ENCODE measurements at regions not wholly inside any gene's neighbourhood (a gene's known extent, or its start where the extent isn't known, plus 50 kb on each side); places are given as distances from the start of the nearest gene placed in this dataset.

- no peak for ATAC-seq
- Mint-ChIP-seq H3K9me3 (peaks cover 27% of the 10 kb centered on the region), H3K4me1 (ENCODE audit: low read depth in 2 of 2) (no peaks in the 10 kb centered on the region), H3K4me3 (no peak overlapping the region), H3K27me3 (no peaks in the 10 kb centered on the region), H3K27ac (no peak overlapping the region), H3K36me3 (peaks cover 6% of the 10 kb centered on the region)
- DNase-seq (ENCODE audit: low spot score): no peak
Measured at GRCh38 chr9:27784847-27785713, 211.8 kb upstream of the C9orf72 start.

- Mint-ChIP-seq H3K4me3 (no peak overlapping the region), H3K27ac (no peak overlapping the region), H3K9me3 (peaks cover 27% of the 10 kb centered on the region), H3K36me3 (peaks cover 6% of the 10 kb centered on the region), H3K27me3 (no peaks in the 10 kb centered on the region), H3K4me1 (ENCODE audit: low read depth in 2 of 2) (no peaks in the 10 kb centered on the region)
- ATAC-seq (no peak), DNase-seq (ENCODE audit: low spot score) (no peak)
Measured at GRCh38 chr9:27785714-27786100, 212.4 kb upstream of the C9orf72 start.

GRCh38 chr9:27787891-27788290 lies 214.6 kb upstream of the C9orf72 start:
- Mint-ChIP-seq H3K27ac (no peak overlapping the region), H3K9me3 (peaks cover 19% of the 10 kb centered on the region)
- no peak for ATAC-seq

GRCh38 chr9:27791311-27791710 lies 218.0 kb upstream of the C9orf72 start:
- Mint-ChIP-seq H3K36me3 (no peaks in the 10 kb centered on the region), H3K4me3 (no peak overlapping the region), H3K27ac (no peak overlapping the region), H3K27me3 (no peaks in the 10 kb centered on the region), H3K4me1 (ENCODE audit: low read depth in 2 of 2) (no peaks in the 10 kb centered on the region), H3K9me3 (peaks cover 20% of the 10 kb centered on the region)
- ATAC-seq (no peak), DNase-seq (ENCODE audit: low spot score) (no peak)

More at GRCh38 chr9:27787891-27788290, 214.6 kb upstream of the C9orf72 start:
- Mint-ChIP-seq H3K4me3 (no peak overlapping the region), H3K27me3 (no peaks in the 10 kb centered on the region), H3K4me1 (ENCODE audit: low read depth in 2 of 2) (no peaks in the 10 kb centered on the region), H3K36me3 (no peaks in the 10 kb centered on the region)
- DNase-seq (ENCODE audit: low spot score): no peak

GRCh38 chr9:27792971-27793689 lies 219.8 kb upstream of the C9orf72 start:
- DNase-seq (ENCODE audit: low spot score): no peak
- H3K36me3 Mint-ChIP-seq: no peaks in the 10 kb centered on the region
- H3K27ac Mint-ChIP-seq: no peak overlapping the region
- peaks cover 13% of the 10 kb centered on the region for H3K9me3 Mint-ChIP-seq
- H3K27me3 Mint-ChIP-seq: no peaks in the 10 kb centered on the region
- no peak for ATAC-seq
- no peaks in the 10 kb centered on the region for H3K4me1 Mint-ChIP-seq (ENCODE audit: low read depth in 2 of 2)
- H3K4me3 Mint-ChIP-seq: no peak overlapping the region

- H3K27ac Mint-ChIP-seq: no peak overlapping the region
- H3K36me3 Mint-ChIP-seq: no peaks in the 10 kb centered on the region
- H3K4me1 Mint-ChIP-seq (ENCODE audit: low read depth in 2 of 2): no peaks in the 10 kb centered on the region
- ATAC-seq: no peak
- DNase-seq (ENCODE audit: low spot score): no peak
- peaks cover 6% of the 10 kb centered on the region for H3K9me3 Mint-ChIP-seq
- no peak overlapping the region for H3K4me3 Mint-ChIP-seq
- no peaks in the 10 kb centered on the region for H3K27me3 Mint-ChIP-seq
Measured at GRCh38 chr9:27799326-27799725, 226.0 kb upstream of the C9orf72 start.

- no peaks in the 10 kb centered on the region for H3K4me1 Mint-ChIP-seq (ENCODE audit: low read depth in 2 of 2)
- ATAC-seq: no peak
- H3K9me3 Mint-ChIP-seq: peaks cover 3% of the 10 kb centered on the region
- no peak overlapping the region for H3K4me3 Mint-ChIP-seq
- H3K27ac Mint-ChIP-seq: no peak overlapping the region
- no peaks in the 10 kb centered on the region for H3K27me3 Mint-ChIP-seq
- H3K36me3 Mint-ChIP-seq: no peaks in the 10 kb centered on the region
- no peak for DNase-seq (ENCODE audit: low spot score)
Measured at GRCh38 chr9:27800159-27800558, 226.9 kb upstream of the C9orf72 start.

GRCh38 chr9:27800692-27801370 lies 227.6 kb upstream of the C9orf72 start:
- H3K27ac Mint-ChIP-seq: no peak overlapping the region
- no peaks in the 10 kb centered on the region for H3K27me3 Mint-ChIP-seq
- DNase-seq (ENCODE audit: low spot score): no peak
- no peaks in the 10 kb centered on the region for H3K4me1 Mint-ChIP-seq (ENCODE audit: low read depth in 2 of 2)
- no peaks in the 10 kb centered on the region for H3K36me3 Mint-ChIP-seq
- H3K9me3 Mint-ChIP-seq: peaks cover 3% of the 10 kb centered on the region
- no peak for ATAC-seq
- H3K4me3 Mint-ChIP-seq: no peak overlapping the region

- DNase-seq (ENCODE audit: low spot score) (no peak), ATAC-seq (no peak)
- no peaks in the 10 kb centered on the region for H3K4me1 Mint-ChIP-seq (ENCODE audit: low read depth in 2 of 2)
- H3K9me3 Mint-ChIP-seq: peaks cover 3% of the 10 kb centered on the region
- no peaks in the 10 kb centered on the region for H3K27me3 Mint-ChIP-seq
- H3K36me3 Mint-ChIP-seq: no peaks in the 10 kb centered on the region
- no peak overlapping the region for H3K4me3 Mint-ChIP-seq
- H3K27ac Mint-ChIP-seq: no peak overlapping the region
Measured at GRCh38 chr9:27801545-27801944, 228.3 kb upstream of the C9orf72 start.

GRCh38 chr9:27802418-27802817 lies 229.1 kb upstream of the C9orf72 start:
- ATAC-seq (no peak), DNase-seq (ENCODE audit: low spot score) (no peak)
- Mint-ChIP-seq H3K4me1 (ENCODE audit: low read depth in 2 of 2) (no peaks in the 10 kb centered on the region), H3K4me3 (no peak overlapping the region), H3K27me3 (no peaks in the 10 kb centered on the region), H3K36me3 (no peaks in the 10 kb centered on the region), H3K27ac (no peak overlapping the region), H3K9me3 (peaks cover 3% of the 10 kb centered on the region)

GRCh38 chr9:27808864-27809263 lies 235.6 kb upstream of the C9orf72 start:
- H3K4me3 Mint-ChIP-seq: no peak overlapping the region
- H3K27me3 Mint-ChIP-seq: no peaks in the 10 kb centered on the region
- ATAC-seq (no peak), DNase-seq (ENCODE audit: low spot score) (no peak)
- no peak overlapping the region for H3K27ac Mint-ChIP-seq
- no peaks in the 10 kb centered on the region for H3K36me3 Mint-ChIP-seq
- no peaks in the 10 kb centered on the region for H3K4me1 Mint-ChIP-seq (ENCODE audit: low read depth in 2 of 2)
- peaks cover 5% of the 10 kb centered on the region for H3K9me3 Mint-ChIP-seq

GRCh38 chr9:27817747-27818146 lies 244.5 kb upstream of the C9orf72 start:
- Mint-ChIP-seq H3K9me3 (peaks cover 12% of the 10 kb centered on the region), H3K36me3 (no peaks in the 10 kb centered on the region), H3K4me3 (no peak overlapping the region), H3K27me3 (no peaks in the 10 kb centered on the region), H3K4me1 (ENCODE audit: low read depth in 2 of 2) (no peaks in the 10 kb centered on the region), H3K27ac (no peak overlapping the region)
- no peak for ATAC-seq
- no peak for DNase-seq (ENCODE audit: low spot score)

GRCh38 chr9:27818348-27818747 lies 245.1 kb upstream of the C9orf72 start:
- no peaks in the 10 kb centered on the region for H3K27me3 Mint-ChIP-seq
- H3K9me3 Mint-ChIP-seq: peaks cover 12% of the 10 kb centered on the region
- H3K36me3 Mint-ChIP-seq: no peaks in the 10 kb centered on the region
- DNase-seq (ENCODE audit: low spot score) (no peak), ATAC-seq (no peak)
- H3K4me3 Mint-ChIP-seq: no peak overlapping the region
- H3K27ac Mint-ChIP-seq: no peak overlapping the region
- H3K4me1 Mint-ChIP-seq (ENCODE audit: low read depth in 2 of 2): no peaks in the 10 kb centered on the region

GRCh38 chr9:27828908-27829307 lies 255.6 kb upstream of the C9orf72 start:
- DNase-seq (ENCODE audit: low spot score) (no peak), ATAC-seq (no peak)
- no peaks in the 10 kb centered on the region for H3K36me3 Mint-ChIP-seq
- peaks cover 7% of the 10 kb centered on the region for H3K9me3 Mint-ChIP-seq
- H3K4me1 Mint-ChIP-seq (ENCODE audit: low read depth in 2 of 2): no peaks in the 10 kb centered on the region
- no peak overlapping the region for H3K27ac Mint-ChIP-seq
- no peak overlapping the region for H3K4me3 Mint-ChIP-seq
- no peaks in the 10 kb centered on the region for H3K27me3 Mint-ChIP-seq

Measured in natural killer cell treated with Interleukin-12 subunit alpha and Interleukin-12 subunit beta and Interleukin-15 and Interleukin-18, amount 100 ng/mL, for 72 hours (primary cell).